ENCODE measurements at regions not wholly inside any gene's neighbourhood (a gene's known extent, or its start where the extent isn't known, plus 50 kb on each side); places are given as distances from the start of the nearest gene placed in this dataset.
A peak's percentile ranks its signal among the peaks of the same experiment; 100 is the strongest.

DNA sequence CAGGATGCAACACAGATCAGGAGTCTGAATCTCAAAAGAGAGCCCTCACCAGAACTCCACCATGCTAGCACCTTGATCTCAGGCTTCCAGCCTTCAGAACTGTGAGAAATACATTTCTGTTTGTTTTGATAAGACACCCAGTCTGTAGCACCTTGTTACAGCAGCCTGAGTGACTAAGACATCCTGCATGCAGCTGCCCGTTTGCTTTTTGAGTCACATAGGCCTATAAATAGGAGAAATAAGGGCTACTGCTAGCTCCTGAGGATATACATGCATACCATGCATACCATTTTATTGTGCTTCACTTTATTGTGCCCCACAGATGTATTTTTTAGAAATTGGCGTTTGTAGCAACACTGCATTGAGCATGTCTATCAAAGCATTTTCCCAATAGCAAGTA, 337.8 kb downstream of the CDH2 start:
- TF ChIP-seq, protein P1, sequence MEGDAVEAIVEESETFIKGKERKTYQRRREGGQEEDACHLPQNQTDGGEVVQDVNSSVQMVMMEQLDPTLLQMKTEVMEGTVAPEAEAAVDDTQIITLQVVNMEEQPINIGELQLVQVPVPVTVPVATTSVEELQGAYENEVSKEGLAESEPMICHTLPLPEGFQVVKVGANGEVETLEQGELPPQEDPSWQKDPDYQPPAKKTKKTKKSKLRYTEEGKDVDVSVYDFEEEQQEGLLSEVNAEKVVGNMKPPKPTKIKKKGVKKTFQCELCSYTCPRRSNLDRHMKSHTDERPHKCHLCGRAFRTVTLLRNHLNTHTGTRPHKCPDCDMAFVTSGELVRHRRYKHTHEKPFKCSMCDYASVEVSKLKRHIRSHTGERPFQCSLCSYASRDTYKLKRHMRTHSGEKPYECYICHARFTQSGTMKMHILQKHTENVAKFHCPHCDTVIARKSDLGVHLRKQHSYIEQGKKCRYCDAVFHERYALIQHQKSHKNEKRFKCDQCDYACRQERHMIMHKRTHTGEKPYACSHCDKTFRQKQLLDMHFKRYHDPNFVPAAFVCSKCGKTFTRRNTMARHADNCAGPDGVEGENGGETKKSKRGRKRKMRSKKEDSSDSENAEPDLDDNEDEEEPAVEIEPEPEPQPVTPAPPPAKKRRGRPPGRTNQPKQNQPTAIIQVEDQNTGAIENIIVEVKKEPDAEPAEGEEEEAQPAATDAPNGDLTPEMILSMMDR (IDR thresholded peaks at IDR 0.05; ENCODE audit: unreplicated experiment) = no peak
- CTCF ChIA-PET = interaction anchor here (0.5 to 1.8 kb wide), 2 partner anchors 60 to 262 kb away, joined by 3 to 10 read pairs; no protein-coding TSS in a partner anchor
- intact Hi-C loops (cut with micrococcal nuclease) = no loop called here
- DNase-seq (ENCODE audit: unreplicated experiment) = peak; percentile 90
- Mint-ChIP-seq H3K27me3 (ENCODE audit: insufficient read depth, unreplicated experiment) (no peaks in the 10 kb centered on the region), H3K4me1 (ENCODE audit: insufficient read depth, unreplicated experiment) (peaks cover 25% of the 10 kb centered on the region), H3K36me3 (ENCODE audit: insufficient read depth, unreplicated experiment) (no peaks in the 10 kb centered on the region), H3K4me3 (ENCODE audit: unreplicated experiment) (no peak overlapping the region), H3K27ac (ENCODE audit: low read depth, unreplicated experiment) (no peak overlapping the region), H3K9me3 (ENCODE audit: unreplicated experiment) (no peaks in the 10 kb centered on the region)
- POLR2A ChIA-PET = interaction anchor here (0.6 to 1.4 kb wide), 2 partner anchors 19 to 292 kb away, joined by 3 read pairs; no protein-coding TSS in a partner anchor
- BruUV-seq (replicated peaks) = no TSS peak

DNA sequence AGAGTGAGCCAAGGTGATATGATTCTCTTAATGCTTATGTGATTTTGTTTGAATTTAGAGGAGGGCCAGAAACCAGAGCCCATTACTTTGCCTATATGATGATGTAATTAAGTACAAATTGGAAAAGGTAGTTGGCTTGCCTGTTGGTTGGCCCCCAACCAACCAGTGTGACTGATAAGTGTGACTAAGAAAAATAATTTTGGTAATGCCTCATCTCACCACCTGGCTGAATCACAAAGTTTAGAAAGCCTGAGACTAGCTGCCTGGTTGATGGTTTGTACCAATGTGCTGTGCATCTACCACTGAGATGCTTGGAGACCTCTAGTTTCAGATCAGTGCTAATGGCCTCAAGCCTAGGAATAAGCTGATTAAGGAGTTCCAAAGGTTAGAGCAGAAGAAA, 338.7 kb downstream of the CDH2 start:
- no peak overlapping the region for H3K4me3 Mint-ChIP-seq (ENCODE audit: unreplicated experiment)
- TF ChIP-seq, protein P1 (IDR thresholded peaks at IDR 0.05; ENCODE audit: unreplicated experiment) = no peak
- POLR2A ChIA-PET = no interaction called here
- no peaks in the 10 kb centered on the region for H3K36me3 Mint-ChIP-seq (ENCODE audit: insufficient read depth, unreplicated experiment)
- CTCF ChIA-PET = interaction anchor here (0.7 kb wide), 1 partner anchor 602 kb away, joined by 3 read pairs; no protein-coding TSS in a partner anchor
- BruUV-seq (replicated peaks) = no TSS peak
- DNase-seq (ENCODE audit: unreplicated experiment) = peak; percentile 49
- no peaks in the 10 kb centered on the region for H3K9me3 Mint-ChIP-seq (ENCODE audit: unreplicated experiment)
- intact Hi-C loops (cut with micrococcal nuclease) = no loop called here
- no peak overlapping the region for H3K27ac Mint-ChIP-seq (ENCODE audit: low read depth, unreplicated experiment)
- H3K4me1 Mint-ChIP-seq (ENCODE audit: insufficient read depth, unreplicated experiment) = peaks cover 16% of the 10 kb centered on the region
- H3K27me3 Mint-ChIP-seq (ENCODE audit: insufficient read depth, unreplicated experiment) = no peaks in the 10 kb centered on the region

GRCh38 chr18:27826101-27826500, 350.8 kb downstream of the CDH2 start:
- no peaks in the 10 kb centered on the region for H3K27me3 Mint-ChIP-seq (ENCODE audit: insufficient read depth, unreplicated experiment)
- DNase-seq (ENCODE audit: unreplicated experiment) = no peak
- no peaks in the 10 kb centered on the region for H3K9me3 Mint-ChIP-seq (ENCODE audit: unreplicated experiment)
- ChIA-PET POLR2A (no interaction called here), CTCF (no interaction called here)
- no TSS peak for BruUV-seq (replicated peaks)
- intact Hi-C loops (cut with micrococcal nuclease) = no loop called here
- TF ChIP-seq, protein P1 (IDR thresholded peaks at IDR 0.05; ENCODE audit: unreplicated experiment) = no peak
- H3K4me1 Mint-ChIP-seq (ENCODE audit: insufficient read depth, unreplicated experiment) = no peaks in the 10 kb centered on the region
- no peak overlapping the region for H3K27ac Mint-ChIP-seq (ENCODE audit: low read depth, unreplicated experiment)
- no peak overlapping the region for H3K4me3 Mint-ChIP-seq (ENCODE audit: unreplicated experiment)
- H3K36me3 Mint-ChIP-seq (ENCODE audit: insufficient read depth, unreplicated experiment) = no peaks in the 10 kb centered on the region

DNA sequence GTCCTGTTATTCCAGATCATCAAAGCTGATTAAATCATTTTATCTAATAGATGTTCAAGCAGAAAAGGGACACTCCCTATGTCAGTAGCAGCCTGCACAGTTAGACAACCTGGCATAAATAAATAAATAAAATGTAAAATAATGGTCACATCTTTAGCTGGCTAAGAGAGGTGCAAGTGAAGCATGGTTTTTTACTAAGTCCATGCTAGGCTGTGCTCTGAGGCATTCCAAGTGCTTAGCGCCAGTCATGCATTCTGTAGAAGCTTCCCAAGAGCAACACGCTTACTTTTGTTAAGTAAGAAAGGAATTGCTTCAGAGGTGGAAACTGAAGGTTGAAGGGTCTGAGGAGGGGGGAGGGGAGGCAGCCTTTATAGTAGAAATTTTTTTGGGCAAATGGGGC, 351.2 kb downstream of the CDH2 start:
- H3K36me3 Mint-ChIP-seq (ENCODE audit: insufficient read depth, unreplicated experiment) = no peaks in the 10 kb centered on the region
- ChIA-PET CTCF (no interaction called here), POLR2A (no interaction called here)
- H3K27me3 Mint-ChIP-seq (ENCODE audit: insufficient read depth, unreplicated experiment) = no peaks in the 10 kb centered on the region
- no peak for DNase-seq (ENCODE audit: unreplicated experiment)
- no peak overlapping the region for H3K27ac Mint-ChIP-seq (ENCODE audit: low read depth, unreplicated experiment)
- H3K4me3 Mint-ChIP-seq (ENCODE audit: unreplicated experiment) = no peak overlapping the region
- no TSS peak for BruUV-seq (replicated peaks)
- H3K9me3 Mint-ChIP-seq (ENCODE audit: unreplicated experiment) = no peaks in the 10 kb centered on the region
- intact Hi-C loops (cut with micrococcal nuclease) = no loop called here
- TF ChIP-seq, protein P1 (IDR thresholded peaks at IDR 0.05; ENCODE audit: unreplicated experiment) = no peak
- H3K4me1 Mint-ChIP-seq (ENCODE audit: insufficient read depth, unreplicated experiment) = no peaks in the 10 kb centered on the region

Measured in MCF 10A (cell line).